ENCODE measurements at regions not wholly inside any gene's neighbourhood (a gene's known extent, or its start where the extent isn't known, plus 50 kb on each side); places are given as distances from the start of the nearest gene placed in this dataset.

GRCh38 chr15:66875588-66876420 is 173.8 kb downstream of the SMAD6 start:
- Histone ChIP-seq H2AFZ (ENCODE audit: low read length) (no peak overlapping the region), H3K4me2 (ENCODE audit: low read depth, low read length) (no peak overlapping the region), H3K27me3 (replicated peaks; ENCODE audit: insufficient read depth, low read length) (no peaks in the 10 kb centered on the region), H3F3A (ENCODE audit: insufficient read depth, low read length) (no peaks in the 10 kb centered on the region), H3K9me2 (replicated peaks; ENCODE audit: insufficient read depth, low read length) (no peaks in the 10 kb centered on the region), H4K20me1 (ENCODE audit: insufficient read depth, low read length) (no peaks in the 10 kb centered on the region), H3K79me2 (ENCODE audit: low read length) (no peaks in the 10 kb centered on the region), H3K9me3 (replicated peaks; ENCODE audit: insufficient read depth, low read length) (no peaks in the 10 kb centered on the region), H3K27ac (ENCODE audit: low read length) (no peak overlapping the region), H3K36me3 (replicated peaks; ENCODE audit: insufficient read depth, low read length) (no peaks in the 10 kb centered on the region), H3K9ac (ENCODE audit: low read length) (no peak overlapping the region), H3K4me1 (ENCODE audit: low read length) (no peaks in the 10 kb centered on the region), H3K4me3 (ENCODE audit: low read length) (no peak overlapping the region)
- TF ChIP-seq CTCF (IDR thresholded peaks at IDR 0.05; ENCODE audit: low read length) (no peak), EZH2 (optimal IDR thresholded peaks at IDR 0.05; ENCODE audit: low read depth, low read length) (no peak), EZH2phosphoT487 (IDR thresholded peaks at IDR 0.05; ENCODE audit: low read length) (no peak)
- no peak for DNase-seq

- no peak overlapping the region for H2AFZ ChIP-seq (ENCODE audit: low read length)
- H3K4me1 ChIP-seq (ENCODE audit: low read length), result no peaks in the 10 kb centered on the region
- H3K9me3 ChIP-seq (replicated peaks; ENCODE audit: insufficient read depth, low read length), result no peaks in the 10 kb centered on the region
- no peaks in the 10 kb centered on the region for H3K27me3 ChIP-seq (replicated peaks; ENCODE audit: insufficient read depth, low read length)
- H3F3A ChIP-seq (ENCODE audit: insufficient read depth, low read length), result no peaks in the 10 kb centered on the region
- H3K79me2 ChIP-seq (ENCODE audit: low read length), result no peaks in the 10 kb centered on the region
- H3K9me2 ChIP-seq (replicated peaks; ENCODE audit: insufficient read depth, low read length), result no peaks in the 10 kb centered on the region
- TF ChIP-seq EZH2phosphoT487 (IDR thresholded peaks at IDR 0.05; ENCODE audit: low read length) (no peak), EZH2 (optimal IDR thresholded peaks at IDR 0.05; ENCODE audit: low read depth, low read length) (no peak), CTCF (IDR thresholded peaks at IDR 0.05; ENCODE audit: low read length) (no peak)
- H3K9ac ChIP-seq (ENCODE audit: low read length), result no peak overlapping the region
- no peak for DNase-seq
- no peak overlapping the region for H3K4me3 ChIP-seq (ENCODE audit: low read length)
- H3K36me3 ChIP-seq (replicated peaks; ENCODE audit: insufficient read depth, low read length), result no peaks in the 10 kb centered on the region
- no peaks in the 10 kb centered on the region for H4K20me1 ChIP-seq (ENCODE audit: insufficient read depth, low read length)
- no peak overlapping the region for H3K4me2 ChIP-seq (ENCODE audit: low read depth, low read length)
- no peak overlapping the region for H3K27ac ChIP-seq (ENCODE audit: low read length)
Measured at GRCh38 chr15:66876421-66876730, 174.3 kb downstream of the SMAD6 start.

- H3K27me3 ChIP-seq (replicated peaks; ENCODE audit: insufficient read depth, low read length), result no peaks in the 10 kb centered on the region
- no peak overlapping the region for H3K4me3 ChIP-seq (ENCODE audit: low read length)
- no peaks in the 10 kb centered on the region for H3F3A ChIP-seq (ENCODE audit: insufficient read depth, low read length)
- H3K27ac ChIP-seq (ENCODE audit: low read length), result no peak overlapping the region
- H3K9ac ChIP-seq (ENCODE audit: low read length), result no peak overlapping the region
- no peaks in the 10 kb centered on the region for H3K9me3 ChIP-seq (replicated peaks; ENCODE audit: insufficient read depth, low read length)
- H2AFZ ChIP-seq (ENCODE audit: low read length), result no peak overlapping the region
- no peaks in the 10 kb centered on the region for H3K79me2 ChIP-seq (ENCODE audit: low read length)
- no peak overlapping the region for H3K4me2 ChIP-seq (ENCODE audit: low read depth, low read length)
- TF ChIP-seq EZH2phosphoT487 (IDR thresholded peaks at IDR 0.05; ENCODE audit: low read length), result no peak
- TF ChIP-seq CTCF (IDR thresholded peaks at IDR 0.05; ENCODE audit: low read length), result no peak
- TF ChIP-seq EZH2 (optimal IDR thresholded peaks at IDR 0.05; ENCODE audit: low read depth, low read length), result no peak
- no peaks in the 10 kb centered on the region for H3K36me3 ChIP-seq (replicated peaks; ENCODE audit: insufficient read depth, low read length)
- no peaks in the 10 kb centered on the region for H4K20me1 ChIP-seq (ENCODE audit: insufficient read depth, low read length)
- H3K4me1 ChIP-seq (ENCODE audit: low read length), result no peaks in the 10 kb centered on the region
- DNase-seq, result no peak
- H3K9me2 ChIP-seq (replicated peaks; ENCODE audit: insufficient read depth, low read length), result no peaks in the 10 kb centered on the region
Measured at GRCh38 chr15:66876731-66877476, 174.9 kb downstream of the SMAD6 start.

Data from MM.1S (cell line).